ENCODE measurements at regions not wholly inside any gene's neighbourhood (a gene's known extent, or its start where the extent isn't known, plus 50 kb on each side); places are given as distances from the start of the nearest gene placed in this dataset.

DNA sequence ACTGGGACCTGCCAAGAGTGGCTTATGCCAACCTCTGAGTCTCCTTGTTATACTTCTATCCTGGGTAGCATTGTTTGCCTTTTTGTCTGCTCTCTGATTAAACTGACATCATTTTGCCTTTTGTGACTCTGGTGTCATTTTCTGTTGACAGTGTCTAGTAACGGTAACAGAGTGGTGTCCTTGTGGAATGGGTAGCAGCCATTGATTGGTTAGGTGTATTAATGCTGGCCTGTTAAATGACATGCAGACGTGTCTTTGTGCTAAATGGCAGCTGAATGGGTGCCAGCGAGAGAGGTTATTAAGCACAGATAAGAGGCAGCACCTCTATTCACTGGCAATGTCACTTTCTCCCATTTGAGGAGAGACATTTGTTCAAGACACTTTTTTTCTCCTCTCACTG lies 1289.4 kb downstream of the PCDH9 start (continued):
- TF ChIP-seq NFATC4 (CRISPR knock-in tag; IDR thresholded peaks at IDR 0.05) = no peak
- TF ChIP-seq OVOL2 (CRISPR knock-in tag; IDR thresholded peaks at IDR 0.05; ENCODE audit: borderline replicate concordance) = no peak
- TF ChIP-seq, protein P1, sequence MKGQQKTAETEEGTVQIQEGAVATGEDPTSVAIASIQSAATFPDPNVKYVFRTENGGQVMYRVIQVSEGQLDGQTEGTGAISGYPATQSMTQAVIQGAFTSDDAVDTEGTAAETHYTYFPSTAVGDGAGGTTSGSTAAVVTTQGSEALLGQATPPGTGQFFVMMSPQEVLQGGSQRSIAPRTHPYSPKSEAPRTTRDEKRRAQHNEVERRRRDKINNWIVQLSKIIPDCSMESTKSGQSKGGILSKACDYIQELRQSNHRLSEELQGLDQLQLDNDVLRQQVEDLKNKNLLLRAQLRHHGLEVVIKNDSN (CRISPR knock-in tag; IDR thresholded peaks at IDR 0.05) = no peak
- no peak for TF ChIP-seq SMAD3 (CRISPR knock-in tag; IDR thresholded peaks at IDR 0.05; ENCODE audit: borderline replicate concordance)
- no peak for TF ChIP-seq NFE2L1 (CRISPR knock-in tag; IDR thresholded peaks at IDR 0.05)

DNA sequence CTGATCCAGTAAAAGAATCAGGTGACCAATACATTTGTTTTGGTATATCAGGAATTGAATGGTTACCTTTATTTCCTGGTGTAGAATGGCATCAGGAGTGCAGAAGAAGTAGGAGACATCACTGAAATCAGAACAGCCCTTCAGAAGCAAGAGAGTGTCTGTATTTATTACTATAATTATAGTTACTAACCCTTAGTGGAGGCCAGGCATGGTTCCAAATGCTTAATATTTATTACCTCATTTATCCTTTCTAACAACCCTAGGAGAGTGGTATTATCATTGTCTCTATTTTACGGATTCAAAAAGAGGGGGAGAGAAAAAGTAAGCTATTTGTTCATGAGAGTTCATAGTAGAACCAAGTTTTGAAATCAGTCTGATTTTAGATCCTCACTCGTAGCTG lies 1292.9 kb downstream of the PCDH9 start:
- Mint-ChIP-seq H3K36me3 (no peaks in the 10 kb centered on the region), H3K4me3 (no peak overlapping the region), H3K4me1 (peaks cover 2% of the 10 kb centered on the region; the same call in 1 of the 2 replicates), H3K27me3 (ENCODE audit: low read depth) (no peaks in the 10 kb centered on the region), H3K9me3 (no peaks in the 10 kb centered on the region), H3K27ac (no peak overlapping the region)
- no peak for ATAC-seq
- ChIA-PET CTCF (interaction anchor here (0.8 kb wide), 1 partner anchor 10 kb away, joined by 3 read pairs; no protein-coding TSS in a partner anchor), POLR2A (no interaction called here)
- TF ChIP-seq NFATC4 (CRISPR knock-in tag; IDR thresholded peaks at IDR 0.05) (no peak), ATF1 (CRISPR knock-in tag; IDR thresholded peaks at IDR 0.05) (no peak), GTF2I (CRISPR knock-in tag; conservative IDR thresholded peaks at IDR 0.05) (no peak), OVOL2 (CRISPR knock-in tag; IDR thresholded peaks at IDR 0.05; ENCODE audit: borderline replicate concordance) (no peak), HMGA2 (CRISPR knock-in tag; IDR thresholded peaks at IDR 0.05) (no peak), FOXP1 (CRISPR knock-in tag; IDR thresholded peaks at IDR 0.05; ENCODE audit: borderline replicate concordance) (no peak), JAZF1 (CRISPR knock-in tag; IDR thresholded peaks at IDR 0.05) (no peak)
- TF ChIP-seq, protein P2, sequence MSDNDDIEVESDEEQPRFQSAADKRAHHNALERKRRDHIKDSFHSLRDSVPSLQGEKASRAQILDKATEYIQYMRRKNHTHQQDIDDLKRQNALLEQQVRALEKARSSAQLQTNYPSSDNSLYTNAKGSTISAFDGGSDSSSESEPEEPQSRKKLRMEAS (CRISPR knock-in tag; IDR thresholded peaks at IDR 0.05) = no peak
- TF ChIP-seq, protein P3, sequence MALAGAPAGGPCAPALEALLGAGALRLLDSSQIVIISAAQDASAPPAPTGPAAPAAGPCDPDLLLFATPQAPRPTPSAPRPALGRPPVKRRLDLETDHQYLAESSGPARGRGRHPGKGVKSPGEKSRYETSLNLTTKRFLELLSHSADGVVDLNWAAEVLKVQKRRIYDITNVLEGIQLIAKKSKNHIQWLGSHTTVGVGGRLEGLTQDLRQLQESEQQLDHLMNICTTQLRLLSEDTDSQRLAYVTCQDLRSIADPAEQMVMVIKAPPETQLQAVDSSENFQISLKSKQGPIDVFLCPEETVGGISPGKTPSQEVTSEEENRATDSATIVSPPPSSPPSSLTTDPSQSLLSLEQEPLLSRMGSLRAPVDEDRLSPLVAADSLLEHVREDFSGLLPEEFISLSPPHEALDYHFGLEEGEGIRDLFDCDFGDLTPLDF (CRISPR knock-in tag; IDR thresholded peaks at IDR 0.05) = no peak
- TF ChIP-seq, protein P4, sequence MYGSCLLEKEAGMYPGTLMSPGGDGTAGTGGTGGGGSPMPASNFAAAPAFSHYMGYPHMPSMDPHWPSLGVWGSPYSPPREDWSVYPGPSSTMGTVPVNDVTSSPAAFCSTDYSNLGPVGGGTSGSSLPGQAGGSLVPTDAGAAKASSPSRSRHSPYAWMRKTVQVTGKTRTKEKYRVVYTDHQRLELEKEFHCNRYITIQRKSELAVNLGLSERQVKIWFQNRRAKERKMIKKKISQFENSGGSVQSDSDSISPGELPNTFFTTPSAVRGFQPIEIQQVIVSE (CRISPR knock-in tag; IDR thresholded peaks at IDR 0.05; ENCODE audit: borderline replicate concordance) = no peak
- TF ChIP-seq, protein P5, sequence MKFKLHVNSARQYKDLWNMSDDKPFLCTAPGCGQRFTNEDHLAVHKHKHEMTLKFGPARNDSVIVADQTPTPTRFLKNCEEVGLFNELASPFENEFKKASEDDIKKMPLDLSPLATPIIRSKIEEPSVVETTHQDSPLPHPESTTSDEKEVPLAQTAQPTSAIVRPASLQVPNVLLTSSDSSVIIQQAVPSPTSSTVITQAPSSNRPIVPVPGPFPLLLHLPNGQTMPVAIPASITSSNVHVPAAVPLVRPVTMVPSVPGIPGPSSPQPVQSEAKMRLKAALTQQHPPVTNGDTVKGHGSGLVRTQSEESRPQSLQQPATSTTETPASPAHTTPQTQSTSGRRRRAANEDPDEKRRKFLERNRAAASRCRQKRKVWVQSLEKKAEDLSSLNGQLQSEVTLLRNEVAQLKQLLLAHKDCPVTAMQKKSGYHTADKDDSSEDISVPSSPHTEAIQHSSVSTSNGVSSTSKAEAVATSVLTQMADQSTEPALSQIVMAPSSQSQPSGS (CRISPR knock-in tag; IDR thresholded peaks at IDR 0.05; ENCODE audit: borderline replicate concordance, low read depth) = no peak
- TF ChIP-seq, protein P6, sequence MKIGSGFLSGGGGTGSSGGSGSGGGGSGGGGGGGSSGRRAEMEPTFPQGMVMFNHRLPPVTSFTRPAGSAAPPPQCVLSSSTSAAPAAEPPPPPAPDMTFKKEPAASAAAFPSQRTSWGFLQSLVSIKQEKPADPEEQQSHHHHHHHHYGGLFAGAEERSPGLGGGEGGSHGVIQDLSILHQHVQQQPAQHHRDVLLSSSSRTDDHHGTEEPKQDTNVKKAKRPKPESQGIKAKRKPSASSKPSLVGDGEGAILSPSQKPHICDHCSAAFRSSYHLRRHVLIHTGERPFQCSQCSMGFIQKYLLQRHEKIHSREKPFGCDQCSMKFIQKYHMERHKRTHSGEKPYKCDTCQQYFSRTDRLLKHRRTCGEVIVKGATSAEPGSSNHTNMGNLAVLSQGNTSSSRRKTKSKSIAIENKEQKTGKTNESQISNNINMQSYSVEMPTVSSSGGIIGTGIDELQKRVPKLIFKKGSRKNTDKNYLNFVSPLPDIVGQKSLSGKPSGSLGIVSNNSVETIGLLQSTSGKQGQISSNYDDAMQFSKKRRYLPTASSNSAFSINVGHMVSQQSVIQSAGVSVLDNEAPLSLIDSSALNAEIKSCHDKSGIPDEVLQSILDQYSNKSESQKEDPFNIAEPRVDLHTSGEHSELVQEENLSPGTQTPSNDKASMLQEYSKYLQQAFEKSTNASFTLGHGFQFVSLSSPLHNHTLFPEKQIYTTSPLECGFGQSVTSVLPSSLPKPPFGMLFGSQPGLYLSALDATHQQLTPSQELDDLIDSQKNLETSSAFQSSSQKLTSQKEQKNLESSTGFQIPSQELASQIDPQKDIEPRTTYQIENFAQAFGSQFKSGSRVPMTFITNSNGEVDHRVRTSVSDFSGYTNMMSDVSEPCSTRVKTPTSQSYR (CRISPR knock-in tag; IDR thresholded peaks at IDR 0.05) = no peak
- no peak for DNase-seq (ENCODE audit: low spot score)

DNA sequence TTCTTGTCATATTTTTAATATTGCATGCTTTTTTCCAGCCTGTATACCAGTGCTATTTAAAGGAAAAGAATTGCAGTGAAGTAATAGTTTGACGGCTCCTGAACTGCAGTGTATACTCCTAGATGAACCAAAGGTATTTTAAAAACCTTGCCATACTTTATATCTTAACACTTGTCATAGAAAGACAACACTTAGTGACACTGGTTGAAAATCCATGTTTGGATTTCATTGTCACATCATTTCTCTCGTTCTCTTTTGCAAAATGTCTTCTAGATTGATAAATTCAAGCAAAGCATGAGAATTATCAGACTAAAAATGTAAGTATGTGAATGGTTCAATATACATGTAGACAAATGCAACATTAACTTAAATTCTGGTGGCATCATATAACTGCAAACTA lies 1293.9 kb downstream of the PCDH9 start:
- peaks cover 2% of the 10 kb centered on the region; the same call in 1 of the 2 replicates for H3K4me1 Mint-ChIP-seq
- no peaks in the 10 kb centered on the region for H3K27me3 Mint-ChIP-seq (ENCODE audit: low read depth)
- POLR2A ChIA-PET = no interaction called here
- CTCF ChIA-PET = no interaction called here
- no peak for ATAC-seq
- no peaks in the 10 kb centered on the region for H3K9me3 Mint-ChIP-seq
- no peak for DNase-seq (ENCODE audit: low spot score)
- no peak overlapping the region for H3K4me3 Mint-ChIP-seq
- no peaks in the 10 kb centered on the region for H3K36me3 Mint-ChIP-seq
- H3K27ac Mint-ChIP-seq = no peak overlapping the region
- TF ChIP-seq, protein P7, sequence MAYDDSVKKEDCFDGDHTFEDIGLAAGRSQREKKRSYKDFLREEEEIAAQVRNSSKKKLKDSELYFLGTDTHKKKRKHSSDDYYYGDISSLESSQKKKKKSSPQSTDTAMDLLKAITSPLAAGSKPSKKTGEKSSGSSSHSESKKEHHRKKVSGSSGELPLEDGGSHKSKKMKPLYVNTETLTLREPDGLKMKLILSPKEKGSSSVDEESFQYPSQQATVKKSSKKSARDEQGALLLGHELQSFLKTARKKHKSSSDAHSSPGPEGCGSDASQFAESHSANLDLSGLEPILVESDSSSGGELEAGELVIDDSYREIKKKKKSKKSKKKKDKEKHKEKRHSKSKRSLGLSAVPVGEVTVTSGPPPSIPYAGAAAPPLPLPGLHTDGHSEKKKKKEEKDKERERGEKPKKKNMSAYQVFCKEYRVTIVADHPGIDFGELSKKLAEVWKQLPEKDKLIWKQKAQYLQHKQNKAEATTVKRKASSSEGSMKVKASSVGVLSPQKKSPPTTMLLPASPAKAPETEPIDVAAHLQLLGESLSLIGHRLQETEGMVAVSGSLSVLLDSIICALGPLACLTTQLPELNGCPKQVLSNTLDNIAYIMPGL (CRISPR knock-in tag; IDR thresholded peaks at IDR 0.05) = no peak
- TF ChIP-seq ZNF423 (CRISPR knock-in tag; IDR thresholded peaks at IDR 0.05) = no peak
- TF ChIP-seq, protein P2 (CRISPR knock-in tag; IDR thresholded peaks at IDR 0.05) = no peak
- no peak for TF ChIP-seq GABPB1 (CRISPR knock-in tag; IDR thresholded peaks at IDR 0.05)
- TF ChIP-seq, protein P8, sequence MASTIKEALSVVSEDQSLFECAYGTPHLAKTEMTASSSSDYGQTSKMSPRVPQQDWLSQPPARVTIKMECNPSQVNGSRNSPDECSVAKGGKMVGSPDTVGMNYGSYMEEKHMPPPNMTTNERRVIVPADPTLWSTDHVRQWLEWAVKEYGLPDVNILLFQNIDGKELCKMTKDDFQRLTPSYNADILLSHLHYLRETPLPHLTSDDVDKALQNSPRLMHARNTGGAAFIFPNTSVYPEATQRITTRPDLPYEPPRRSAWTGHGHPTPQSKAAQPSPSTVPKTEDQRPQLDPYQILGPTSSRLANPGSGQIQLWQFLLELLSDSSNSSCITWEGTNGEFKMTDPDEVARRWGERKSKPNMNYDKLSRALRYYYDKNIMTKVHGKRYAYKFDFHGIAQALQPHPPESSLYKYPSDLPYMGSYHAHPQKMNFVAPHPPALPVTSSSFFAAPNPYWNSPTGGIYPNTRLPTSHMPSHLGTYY (CRISPR knock-in tag; IDR thresholded peaks at IDR 0.05) = no peak
- TF ChIP-seq TEAD4 (CRISPR knock-in tag; IDR thresholded peaks at IDR 0.05) = no peak
- no peak for TF ChIP-seq NR1H2 (CRISPR knock-in tag; IDR thresholded peaks at IDR 0.05)
- TF ChIP-seq SOX15 (CRISPR knock-in tag; IDR thresholded peaks at IDR 0.05) = no peak
- no peak for TF ChIP-seq KAT7 (CRISPR knock-in tag; IDR thresholded peaks at IDR 0.05; ENCODE audit: borderline replicate concordance)
